COLO668 (cell line): ENCODE measurements at regions not wholly inside any gene's neighbourhood (a gene's known extent, or its start where the extent isn't known, plus 50 kb on each side); places are given as distances from the start of the nearest gene placed in this dataset.

ENCODE experiments used
- DNase-seq: peaks from one replicate; lab custom pipeline; 2025; ENCODE audit not compliant: unreplicated experiment; lab: John Stamatoyannopoulos, UW

GRCh38 chr2:71938659-71939587, 208.7 kb downstream of the CYP26B1 start:
- DNase-seq, result no peak

- DNase-seq, result no peak
Measured at GRCh38 chr2:71938108-71938507, 209.6 kb downstream of the CYP26B1 start.

GRCh38 chr2:71937396-71937795, 210.3 kb downstream of the CYP26B1 start:
- no peak for DNase-seq

GRCh38 chr2:71936076-71937030, 211.3 kb downstream of the CYP26B1 start:
- no peak for DNase-seq

- no peak for DNase-seq
Measured at GRCh38 chr2:71935262-71935848, 212.3 kb downstream of the CYP26B1 start.

- no peak for DNase-seq
Measured at GRCh38 chr2:71934595-71935261, 212.9 kb downstream of the CYP26B1 start.

- no peak for DNase-seq
Measured at GRCh38 chr2:71934320-71934593, 213.4 kb downstream of the CYP26B1 start.

GRCh38 chr2:71933467-71934319, 214.0 kb downstream of the CYP26B1 start:
- peak; percentile 16 for DNase-seq

- no peak for DNase-seq
Measured at GRCh38 chr2:71932780-71933466, 214.7 kb downstream of the CYP26B1 start.

GRCh38 chr2:71932037-71932779, 215.5 kb downstream of the CYP26B1 start:
- no peak for DNase-seq

GRCh38 chr2:71930049-71930681, 217.5 kb downstream of the CYP26B1 start:
- peak; percentile 83 for DNase-seq

GRCh38 chr2:71929482-71929772, 218.2 kb downstream of the CYP26B1 start:
- no peak for DNase-seq

- no peak for DNase-seq
Measured at GRCh38 chr2:71928734-71929481, 218.8 kb downstream of the CYP26B1 start.

- no peak for DNase-seq
Measured at GRCh38 chr2:71927757-71928715, 219.6 kb downstream of the CYP26B1 start.

- no peak for DNase-seq
Measured at GRCh38 chr2:71926876-71927756, 220.5 kb downstream of the CYP26B1 start.

GRCh38 chr2:71926089-71926447, 221.6 kb downstream of the CYP26B1 start:
- no peak for DNase-seq
